ENCODE measurements at regions not wholly inside any gene's neighbourhood (a gene's known extent, or its start where the extent isn't known, plus 50 kb on each side); places are given as distances from the start of the nearest gene placed in this dataset.

- H2BK15ac ChIP-seq (replicated peaks; ENCODE audit: low read depth) = no peak overlapping the region
- H4K8ac ChIP-seq (ENCODE audit: low read depth, low read length) = no peak overlapping the region
- H3K4me1 ChIP-seq (ENCODE audit: control insufficient read depth, low read depth, low read length) = peaks cover 14% of the 10 kb centered on the region
- no peak overlapping the region for H2BK120ac ChIP-seq (ENCODE audit: low read depth, low read length)
- H3K36me3 ChIP-seq (ENCODE audit: control insufficient read depth, insufficient read depth, low read length) = no peaks in the 10 kb centered on the region
- no peak overlapping the region for H3K4me3 ChIP-seq (ENCODE audit: low read length)
- H3K4me2 ChIP-seq (ENCODE audit: low read length) = no peak overlapping the region
- no peak overlapping the region for H3K4ac ChIP-seq (ENCODE audit: low read depth, low read length)
- H4K5ac ChIP-seq (ENCODE audit: low read length) = no peak overlapping the region
- H3K56ac ChIP-seq (ENCODE audit: low read length) = peak overlapping the region; percentile 45
- no peaks in the 10 kb centered on the region for H3K79me1 ChIP-seq (ENCODE audit: low read length)
- peak; percentile 58 for DNase-seq
- H3K79me2 ChIP-seq (ENCODE audit: control insufficient read depth, insufficient read depth, low read length) = no peaks in the 10 kb centered on the region
- no peak overlapping the region for H3K23ac ChIP-seq (ENCODE audit: low read length)
- H3K27me3 ChIP-seq (ENCODE audit: insufficient read depth, low read length, poor library complexity) = no peaks in the 10 kb centered on the region
- no peak overlapping the region for H3K27ac ChIP-seq (ENCODE audit: low read depth, low read length)
- H2BK5ac ChIP-seq (ENCODE audit: low read length) = peak overlapping the region; percentile 28
- H3K9ac ChIP-seq (ENCODE audit: low read length) = no peak overlapping the region
- WGBS (ENCODE audit: extremely low coverage, insufficient coverage, low lambda C conversion rate) = no CpG with 5 or more reads among the region's 6 CpGs
- H3K18ac ChIP-seq (ENCODE audit: low read length) = no peak overlapping the region
- H2AK5ac ChIP-seq (ENCODE audit: low read length) = no peak overlapping the region
These were observed 340.8 kb downstream of the MN1 start for GRCh38 chr22:27460591-27461347.

- Histone ChIP-seq H3K36me3 (ENCODE audit: control insufficient read depth, insufficient read depth, low read length) (no peaks in the 10 kb centered on the region), H3K27ac (ENCODE audit: low read depth, low read length) (no peak overlapping the region), H3K4me3 (ENCODE audit: low read length) (no peak overlapping the region), H3K4me1 (ENCODE audit: control insufficient read depth, low read depth, low read length) (peaks cover 14% of the 10 kb centered on the region), H3K9ac (ENCODE audit: low read length) (peak overlapping the region; percentile 7), H4K8ac (ENCODE audit: low read depth, low read length) (no peak overlapping the region), H3K4ac (ENCODE audit: low read depth, low read length) (no peak overlapping the region), H3K4me2 (ENCODE audit: low read length) (no peak overlapping the region), H4K5ac (ENCODE audit: low read length) (no peak overlapping the region), H3K18ac (ENCODE audit: low read length) (peak overlapping the region; percentile 11), H2BK120ac (ENCODE audit: low read depth, low read length) (no peak overlapping the region), H3K79me1 (ENCODE audit: low read length) (no peaks in the 10 kb centered on the region), H3K79me2 (ENCODE audit: control insufficient read depth, insufficient read depth, low read length) (no peaks in the 10 kb centered on the region), H3K23ac (ENCODE audit: low read length) (no peak overlapping the region), H2BK5ac (ENCODE audit: low read length) (peak overlapping the region; percentile 3), H3K56ac (ENCODE audit: low read length) (peak overlapping the region; percentile 66), H3K27me3 (ENCODE audit: insufficient read depth, low read length, poor library complexity) (no peaks in the 10 kb centered on the region), H2AK5ac (ENCODE audit: low read length) (no peak overlapping the region), H2BK15ac (replicated peaks; ENCODE audit: low read depth) (no peak overlapping the region)
- no CpG with 5 or more reads among the region's 3 CpGs for WGBS (ENCODE audit: extremely low coverage, insufficient coverage, low lambda C conversion rate)
- peak; percentile 99 for DNase-seq
These were observed 340.1 kb downstream of the MN1 start for GRCh38 chr22:27461470-27461869.

GRCh38 chr22:27462190-27462589 lies 339.4 kb downstream of the MN1 start:
- Histone ChIP-seq H4K5ac (ENCODE audit: low read length) (no peak overlapping the region), H2AK5ac (ENCODE audit: low read length) (no peak overlapping the region), H3K27ac (ENCODE audit: low read depth, low read length) (no peak overlapping the region), H3K4me2 (ENCODE audit: low read length) (no peak overlapping the region), H2BK15ac (replicated peaks; ENCODE audit: low read depth) (no peak overlapping the region), H3K23ac (ENCODE audit: low read length) (no peak overlapping the region), H3K79me1 (ENCODE audit: low read length) (no peaks in the 10 kb centered on the region), H3K27me3 (ENCODE audit: insufficient read depth, low read length, poor library complexity) (no peaks in the 10 kb centered on the region), H3K18ac (ENCODE audit: low read length) (no peak overlapping the region), H3K4me1 (ENCODE audit: control insufficient read depth, low read depth, low read length) (peaks cover 14% of the 10 kb centered on the region), H2BK5ac (ENCODE audit: low read length) (no peak overlapping the region), H3K36me3 (ENCODE audit: control insufficient read depth, insufficient read depth, low read length) (no peaks in the 10 kb centered on the region), H3K4ac (ENCODE audit: low read depth, low read length) (no peak overlapping the region), H4K8ac (ENCODE audit: low read depth, low read length) (no peak overlapping the region), H2BK120ac (ENCODE audit: low read depth, low read length) (no peak overlapping the region), H3K9ac (ENCODE audit: low read length) (no peak overlapping the region), H3K56ac (ENCODE audit: low read length) (peak overlapping the region; percentile 66), H3K79me2 (ENCODE audit: control insufficient read depth, insufficient read depth, low read length) (no peaks in the 10 kb centered on the region), H3K4me3 (ENCODE audit: low read length) (no peak overlapping the region)
- DNase-seq = peak; percentile 26
- no CpG with 5 or more reads among the region's 7 CpGs for WGBS (ENCODE audit: extremely low coverage, insufficient coverage, low lambda C conversion rate)

GRCh38 chr22:27463121-27463660 lies 338.4 kb downstream of the MN1 start:
- Histone ChIP-seq H3K36me3 (ENCODE audit: control insufficient read depth, insufficient read depth, low read length) (no peaks in the 10 kb centered on the region), H3K4me3 (ENCODE audit: low read length) (no peak overlapping the region), H3K9ac (ENCODE audit: low read length) (no peak overlapping the region), H3K79me1 (ENCODE audit: low read length) (no peaks in the 10 kb centered on the region), H2BK15ac (replicated peaks; ENCODE audit: low read depth) (no peak overlapping the region), H3K4me2 (ENCODE audit: low read length) (no peak overlapping the region), H2BK5ac (ENCODE audit: low read length) (no peak overlapping the region), H2BK120ac (ENCODE audit: low read depth, low read length) (no peak overlapping the region), H3K4me1 (ENCODE audit: control insufficient read depth, low read depth, low read length) (peaks cover 11% of the 10 kb centered on the region), H3K56ac (ENCODE audit: low read length) (no peak overlapping the region), H3K18ac (ENCODE audit: low read length) (no peak overlapping the region), H3K23ac (ENCODE audit: low read length) (no peak overlapping the region), H3K79me2 (ENCODE audit: control insufficient read depth, insufficient read depth, low read length) (no peaks in the 10 kb centered on the region), H4K8ac (ENCODE audit: low read depth, low read length) (no peak overlapping the region), H2AK5ac (ENCODE audit: low read length) (no peak overlapping the region), H3K27me3 (ENCODE audit: insufficient read depth, low read length, poor library complexity) (no peaks in the 10 kb centered on the region), H4K5ac (ENCODE audit: low read length) (no peak overlapping the region), H3K4ac (ENCODE audit: low read depth, low read length) (no peak overlapping the region), H3K27ac (ENCODE audit: low read depth, low read length) (no peak overlapping the region)
- WGBS (ENCODE audit: extremely low coverage, insufficient coverage, low lambda C conversion rate) = no CpG with 5 or more reads among the region's 13 CpGs
- no peak for DNase-seq

- Histone ChIP-seq H3K23ac (ENCODE audit: low read length) (no peak overlapping the region), H3K56ac (ENCODE audit: low read length) (no peak overlapping the region), H2BK120ac (ENCODE audit: low read depth, low read length) (no peak overlapping the region), H3K4me3 (ENCODE audit: low read length) (no peak overlapping the region), H2BK5ac (ENCODE audit: low read length) (no peak overlapping the region), H3K18ac (ENCODE audit: low read length) (no peak overlapping the region), H3K27ac (ENCODE audit: low read depth, low read length) (no peak overlapping the region), H3K36me3 (ENCODE audit: control insufficient read depth, insufficient read depth, low read length) (no peaks in the 10 kb centered on the region), H3K4me2 (ENCODE audit: low read length) (no peak overlapping the region), H2AK5ac (ENCODE audit: low read length) (no peak overlapping the region), H4K5ac (ENCODE audit: low read length) (no peak overlapping the region), H3K79me1 (ENCODE audit: low read length) (no peaks in the 10 kb centered on the region), H3K27me3 (ENCODE audit: insufficient read depth, low read length, poor library complexity) (no peaks in the 10 kb centered on the region), H3K4me1 (ENCODE audit: control insufficient read depth, low read depth, low read length) (peaks cover 7% of the 10 kb centered on the region), H3K79me2 (ENCODE audit: control insufficient read depth, insufficient read depth, low read length) (no peaks in the 10 kb centered on the region), H4K8ac (ENCODE audit: low read depth, low read length) (no peak overlapping the region), H3K4ac (ENCODE audit: low read depth, low read length) (no peak overlapping the region), H3K9ac (ENCODE audit: low read length) (no peak overlapping the region), H2BK15ac (replicated peaks; ENCODE audit: low read depth) (no peak overlapping the region)
- DNase-seq = no peak
- WGBS (ENCODE audit: extremely low coverage, insufficient coverage, low lambda C conversion rate) = no CpG with 5 or more reads among the region's 2 CpGs
These were observed 335.3 kb downstream of the MN1 start for GRCh38 chr22:27466229-27466628.

All from mesendoderm (in vitro differentiated cells).